PC-3 (cell line): ENCODE measurements at regions not wholly inside any gene's neighbourhood (a gene's known extent, or its start where the extent isn't known, plus 50 kb on each side); places are given as distances from the start of the nearest gene placed in this dataset.

Experiments used
- ATAC-seq: fragments of 200-7000 bp; cut with Tn5 transposase; 2 replicates; pipeline ENCODE4 v1.9.1; 2020; ENCODE audit warnings: mild to moderate bottlenecking, moderate library complexity
- BruUV-seq: library from RNA; stranded (reverse); fragments of 400-500 nt; replicated peaks from 2 replicates; lab custom pipeline; 2021; lab: Mats Ljungman, UMichigan
- CTCF ChIA-PET: fragments of 300-600 bp; sonication (Branson Sonifier 250); formaldehyde crosslinking; loops from one replicate; lab custom pipeline; 2022; ENCODE audit warnings: antibody characterized with exemption; lab: Charles Lee
- POLR2A ChIA-PET: fragments of 300-600 bp; sonication (Branson Sonifier 250); formaldehyde crosslinking; loops from one replicate; lab custom pipeline; 2022; ENCODE audit warnings: antibody characterized with exemption; ENCODE audit not compliant: unreplicated experiment; lab: Charles Lee
- DNase-seq: peaks from one replicate; pipeline ENCODE4 v3.0.0-alpha.2; 2015
- H2AFZ ChIP-seq: fragments of 300-600 bp; sonication (generic); 2 replicates; pipeline ENCODE4 v1.6.0; 2016; ENCODE audit warnings: antibody characterized with exemption, low read length
- H3F3A ChIP-seq: fragments of 300-600 bp; sonication (generic); one replicate; pipeline ENCODE4 v1.6.0; 2017; ENCODE audit warnings: antibody characterized with exemption, low read length, control low read depth, mild to moderate bottlenecking; ENCODE audit not compliant: unreplicated experiment
- H3K27ac ChIP-seq: fragments of 300-600 bp; sonication (generic); 2 replicates; pipeline ENCODE4 v1.5.1; 2016; ENCODE audit warnings: mild to moderate bottlenecking, low read length
- H3K27me3 ChIP-seq: fragments of 300-600 bp; sonication (generic); 2 replicates; pipeline ENCODE4 v1.6.1; 2016; ENCODE audit warnings: low read length, mixed read lengths
- H3K36me3 ChIP-seq: fragments of 300-600 bp; sonication (generic); 2 replicates; pipeline ENCODE4 v1.6.1; 2016; ENCODE audit warnings: low read depth, mixed run types, low read length, mixed read lengths
- H3K4me1 ChIP-seq: fragments of 300-600 bp; sonication (generic); 2 replicates; pipeline ENCODE4 v1.5.1; 2016; ENCODE audit warnings: low read length; ENCODE audit not compliant: insufficient read depth
- H3K4me2 ChIP-seq: fragments of 300-600 bp; sonication (generic); 2 replicates; pipeline ENCODE4 v1.6.0; 2016; ENCODE audit warnings: low read length
- H3K4me3 ChIP-seq: fragments of 300-600 bp; sonication (generic); 2 replicates; pipeline ENCODE4 v1.5.1; 2016; ENCODE audit warnings: mild to moderate bottlenecking, low read length, mixed read lengths
- H3K79me2 ChIP-seq: fragments of 300-600 bp; sonication (generic); 2 replicates; pipeline ENCODE4 v1.6.1; 2017; ENCODE audit warnings: low read length, mixed read lengths
- H3K9ac ChIP-seq: fragments of 300-600 bp; sonication (generic); 2 replicates; pipeline ENCODE4 v1.6.0; 2016; ENCODE audit warnings: mild to moderate bottlenecking, low read length
- H3K9me2 ChIP-seq: fragments of 300-600 bp; sonication (generic); replicated peaks from 2 replicates; pipeline ENCODE4 v1.6.1; 2016; ENCODE audit warnings: mixed run types, low read length, mixed read lengths
- H3K9me3 ChIP-seq: fragments of 300-600 bp; sonication (generic); 2 replicates; pipeline ENCODE4 v1.6.1; 2016; ENCODE audit warnings: low read length, mixed read lengths
- H4K20me1 ChIP-seq: fragments of 300-600 bp; sonication (generic); 2 replicates; pipeline ENCODE4 v1.6.1; 2016; ENCODE audit warnings: low read length, mixed read lengths
- EZH2 ChIP-seq: fragments of 300-600 bp; sonication (generic); IDR thresholded peaks from one replicate; pipeline ENCODE4 v1.6.1; 2017; ENCODE audit warnings: antibody characterized with exemption, mild to moderate bottlenecking, low read length; ENCODE audit not compliant: unreplicated experiment
- EZH2phosphoT487 ChIP-seq: fragments of 300-600 bp; sonication (generic); IDR thresholded peaks from 2 replicates; pipeline ENCODE4 v1.6.1; 2018; ENCODE audit warnings: mild to moderate bottlenecking, antibody characterized with exemption, low read length, borderline replicate concordance
- intact Hi-C: fragments of 100-400 bp; cut with micrococcal nuclease; formaldehyde crosslinking; loops from 2 replicates; pipeline ENCODE4 v1.9.0; 2023
- TF ChIP-seq, protein P1 (sequence below): fragments of 300-600 bp; sonication (generic); conservative IDR thresholded peaks from 2 replicates; pipeline ENCODE4 v1.5.1; 2017; ENCODE audit warnings: antibody characterized with exemption, low read depth, mild to moderate bottlenecking, low read length

DNA sequence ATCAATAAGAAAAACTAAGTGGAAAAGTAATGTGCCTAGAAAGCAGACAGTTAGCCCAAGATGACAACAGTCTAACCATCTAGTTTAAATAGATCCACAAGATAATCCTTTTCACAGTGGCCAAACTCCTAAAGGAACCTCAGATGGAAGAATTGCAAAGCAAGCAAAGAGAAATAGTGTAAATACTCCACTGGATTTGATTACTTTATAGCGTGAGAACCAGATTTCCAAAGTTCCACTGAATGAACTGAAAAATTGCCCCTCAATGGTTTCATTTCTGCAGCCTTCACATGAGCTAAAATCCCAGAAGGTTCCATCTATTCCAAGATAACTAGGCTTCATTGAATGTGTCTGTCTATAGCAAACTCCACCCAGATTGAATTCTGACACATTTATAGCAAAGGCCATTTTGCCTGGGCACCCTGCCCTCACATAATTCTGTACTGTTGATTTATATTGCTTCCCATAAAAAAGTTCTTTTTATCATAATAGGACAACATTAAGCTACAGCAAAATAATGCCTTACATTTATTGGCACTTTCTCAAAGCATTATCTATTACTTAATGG, 129.7 kb upstream of the THBS1 start:
- CTCF ChIA-PET = no interaction called here
- no peaks in the 10 kb centered on the region for H3K36me3 ChIP-seq
- H3K27me3 ChIP-seq = no peaks in the 10 kb centered on the region
- no peak overlapping the region for H3K27ac ChIP-seq
- POLR2A ChIA-PET = no interaction called here
- H3K79me2 ChIP-seq = no peaks in the 10 kb centered on the region
- DNase-seq (no peak), ATAC-seq (no peak)
- H2AFZ ChIP-seq = no peak overlapping the region
- BruUV-seq = no TSS peak
- TF ChIP-seq EZH2 = no peak
- no peak for TF ChIP-seq EZH2phosphoT487
- TF ChIP-seq, protein P1, sequence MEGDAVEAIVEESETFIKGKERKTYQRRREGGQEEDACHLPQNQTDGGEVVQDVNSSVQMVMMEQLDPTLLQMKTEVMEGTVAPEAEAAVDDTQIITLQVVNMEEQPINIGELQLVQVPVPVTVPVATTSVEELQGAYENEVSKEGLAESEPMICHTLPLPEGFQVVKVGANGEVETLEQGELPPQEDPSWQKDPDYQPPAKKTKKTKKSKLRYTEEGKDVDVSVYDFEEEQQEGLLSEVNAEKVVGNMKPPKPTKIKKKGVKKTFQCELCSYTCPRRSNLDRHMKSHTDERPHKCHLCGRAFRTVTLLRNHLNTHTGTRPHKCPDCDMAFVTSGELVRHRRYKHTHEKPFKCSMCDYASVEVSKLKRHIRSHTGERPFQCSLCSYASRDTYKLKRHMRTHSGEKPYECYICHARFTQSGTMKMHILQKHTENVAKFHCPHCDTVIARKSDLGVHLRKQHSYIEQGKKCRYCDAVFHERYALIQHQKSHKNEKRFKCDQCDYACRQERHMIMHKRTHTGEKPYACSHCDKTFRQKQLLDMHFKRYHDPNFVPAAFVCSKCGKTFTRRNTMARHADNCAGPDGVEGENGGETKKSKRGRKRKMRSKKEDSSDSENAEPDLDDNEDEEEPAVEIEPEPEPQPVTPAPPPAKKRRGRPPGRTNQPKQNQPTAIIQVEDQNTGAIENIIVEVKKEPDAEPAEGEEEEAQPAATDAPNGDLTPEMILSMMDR = no peak
- peaks cover 16% of the 10 kb centered on the region for H3K4me1 ChIP-seq
- H3K9ac ChIP-seq = no peak overlapping the region
- H3K9me3 ChIP-seq = no peaks in the 10 kb centered on the region
- no peaks in the 10 kb centered on the region for H3F3A ChIP-seq
- H4K20me1 ChIP-seq = no peaks in the 10 kb centered on the region
- no peak overlapping the region for H3K4me3 ChIP-seq
- H3K9me2 ChIP-seq = no peaks in the 10 kb centered on the region
- intact Hi-C loops = loop anchor here (10.0 kb wide), 1 partner anchor 746 kb away; no protein-coding TSS in a partner anchor
- H3K4me2 ChIP-seq = no peak overlapping the region

DNA sequence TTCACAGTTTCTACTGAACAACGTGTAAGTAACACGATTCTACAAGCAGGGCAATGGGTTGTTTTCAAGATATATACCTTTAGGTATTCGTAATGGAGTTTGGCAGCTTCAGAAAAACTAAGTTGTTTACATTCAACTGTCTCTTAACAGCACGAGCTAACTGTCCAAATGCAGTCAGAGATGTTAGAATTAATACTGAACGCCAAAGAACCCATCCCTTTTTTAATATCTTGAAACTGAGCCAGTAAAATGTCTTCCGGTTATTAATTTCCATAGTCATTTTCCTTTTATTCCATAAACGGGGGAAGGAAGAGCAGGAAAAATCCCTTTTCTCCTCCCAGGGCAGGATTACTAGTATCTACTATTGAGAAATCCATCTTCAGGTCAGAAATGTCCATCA, 129.0 kb upstream of the THBS1 start:
- Histone ChIP-seq H4K20me1 (no peaks in the 10 kb centered on the region), H3K36me3 (no peaks in the 10 kb centered on the region), H3K4me1 (peaks cover 21% of the 10 kb centered on the region), H3K9ac (no peak overlapping the region), H3K9me2 (no peaks in the 10 kb centered on the region), H3F3A (no peaks in the 10 kb centered on the region), H3K27me3 (no peaks in the 10 kb centered on the region), H3K4me2 (no peak overlapping the region), H3K27ac (no peak overlapping the region), H3K9me3 (no peaks in the 10 kb centered on the region), H2AFZ (no peak overlapping the region), H3K79me2 (no peaks in the 10 kb centered on the region), H3K4me3 (no peak overlapping the region)
- CTCF ChIA-PET = no interaction called here
- no peak for ATAC-seq
- intact Hi-C loops = loop anchor here (10.0 kb wide), 1 partner anchor 747 kb away; no protein-coding TSS in a partner anchor
- no TSS peak for BruUV-seq
- POLR2A ChIA-PET = no interaction called here
- no peak for DNase-seq
- no peak for TF ChIP-seq EZH2
- TF ChIP-seq, protein P1 = no peak
- no peak for TF ChIP-seq EZH2phosphoT487

DNA sequence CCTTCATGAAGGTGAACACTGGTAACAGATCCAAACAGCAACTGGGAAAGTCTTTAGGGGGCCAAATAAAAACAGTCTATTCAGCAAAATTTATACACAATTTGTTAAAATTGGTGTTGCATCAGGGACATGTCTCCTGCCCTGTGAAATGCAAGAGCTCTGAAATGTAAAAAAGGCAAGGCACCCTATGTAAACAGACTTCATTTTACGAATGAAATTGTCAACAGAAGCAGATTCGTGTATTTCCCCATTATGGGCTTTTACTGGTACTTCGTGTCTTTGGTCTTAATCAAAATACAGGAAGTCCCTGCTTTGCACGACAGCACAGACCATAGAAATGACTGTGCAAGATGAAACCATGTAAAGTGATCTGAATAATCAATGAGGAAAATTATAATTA, 127.3 kb upstream of the THBS1 start:
- Histone ChIP-seq H4K20me1 (no peaks in the 10 kb centered on the region), H3K4me3 (no peak overlapping the region), H3K9me2 (no peaks in the 10 kb centered on the region), H3K27me3 (no peaks in the 10 kb centered on the region), H3F3A (no peaks in the 10 kb centered on the region), H2AFZ (no peak overlapping the region), H3K9ac (no peak overlapping the region), H3K36me3 (no peaks in the 10 kb centered on the region), H3K79me2 (no peaks in the 10 kb centered on the region), H3K4me2 (no peak overlapping the region), H3K27ac (no peak overlapping the region), H3K9me3 (no peaks in the 10 kb centered on the region), H3K4me1 (peaks cover 21% of the 10 kb centered on the region)
- BruUV-seq = no TSS peak
- TF ChIP-seq EZH2 (no peak), EZH2phosphoT487 (no peak)
- TF ChIP-seq, protein P1 = no peak
- CTCF ChIA-PET = no interaction called here
- ATAC-seq = no peak
- intact Hi-C loops = loop anchor here (10.0 kb wide), 1 partner anchor 749 kb away; no protein-coding TSS in a partner anchor
- no peak for DNase-seq
- POLR2A ChIA-PET = no interaction called here
